ENCODE measurements at regions not wholly inside any gene's neighbourhood (a gene's known extent, or its start where the extent isn't known, plus 50 kb on each side); places are given as distances from the start of the nearest gene placed in this dataset.

GRCh38 chr4:33650036-33650435 lies 2594.3 kb downstream of the ARAP2 start:
- no peaks in the 10 kb centered on the region for H3K4me1 ChIP-seq (ENCODE audit: insufficient read depth, low read length)
- no TSS peak for BruUV-seq (replicated peaks)
- TF ChIP-seq EZH2 (IDR thresholded peaks at IDR 0.05; ENCODE audit: low read length, unreplicated experiment): no peak
- no peak overlapping the region for H3K4me3 ChIP-seq (ENCODE audit: low read length)
- ATAC-seq (no peak), DNase-seq (no peak)
- no peak overlapping the region for H3K4me2 ChIP-seq (ENCODE audit: low read length)
- no peak overlapping the region for H3K9ac ChIP-seq (ENCODE audit: low read length)
- CTCF ChIA-PET: no interaction called here
- H3K27ac ChIP-seq (ENCODE audit: low read length): no peak overlapping the region
- no peaks in the 10 kb centered on the region for H3K27me3 ChIP-seq (ENCODE audit: low read length)
- H4K20me1 ChIP-seq (ENCODE audit: low read length): no peaks in the 10 kb centered on the region
- no peaks in the 10 kb centered on the region for H3K36me3 ChIP-seq (ENCODE audit: low read depth, low read length)
- H2AFZ ChIP-seq (ENCODE audit: low read length): no peak overlapping the region
- POLR2A ChIA-PET (ENCODE audit: unreplicated experiment): no interaction called here
- H3K9me2 ChIP-seq (replicated peaks; ENCODE audit: low read length): no peaks in the 10 kb centered on the region
- H3K9me3 ChIP-seq (ENCODE audit: low read length): no peaks in the 10 kb centered on the region
- intact Hi-C loops (cut with micrococcal nuclease): no loop called here
- no peaks in the 10 kb centered on the region for H3F3A ChIP-seq (ENCODE audit: low read length, unreplicated experiment)
- H3K79me2 ChIP-seq (ENCODE audit: low read length): no peaks in the 10 kb centered on the region

GRCh38 chr4:33658971-33659370 lies 2585.3 kb downstream of the ARAP2 start:
- Histone ChIP-seq H2AFZ (ENCODE audit: low read length) (no peak overlapping the region), H3K4me1 (ENCODE audit: insufficient read depth, low read length) (no peaks in the 10 kb centered on the region), H3K9ac (ENCODE audit: low read length) (no peak overlapping the region), H3K36me3 (ENCODE audit: low read depth, low read length) (no peaks in the 10 kb centered on the region), H3K4me2 (ENCODE audit: low read length) (no peak overlapping the region), H3F3A (ENCODE audit: low read length, unreplicated experiment) (no peaks in the 10 kb centered on the region), H3K9me3 (ENCODE audit: low read length) (no peaks in the 10 kb centered on the region), H4K20me1 (ENCODE audit: low read length) (no peaks in the 10 kb centered on the region), H3K27ac (ENCODE audit: low read length) (no peak overlapping the region), H3K27me3 (ENCODE audit: low read length) (no peaks in the 10 kb centered on the region), H3K4me3 (ENCODE audit: low read length) (no peak overlapping the region), H3K9me2 (replicated peaks; ENCODE audit: low read length) (no peaks in the 10 kb centered on the region), H3K79me2 (ENCODE audit: low read length) (no peaks in the 10 kb centered on the region)
- TF ChIP-seq EZH2phosphoT487 (IDR thresholded peaks at IDR 0.05; ENCODE audit: borderline replicate concordance, low read length) (no peak), CTCF (conservative IDR thresholded peaks at IDR 0.05; ENCODE audit: low read depth, low read length) (no peak), EZH2 (IDR thresholded peaks at IDR 0.05; ENCODE audit: low read length, unreplicated experiment) (no peak)
- ChIA-PET CTCF (interaction anchor here (0.9 kb wide), 1 partner anchor 11 kb away, joined by 3 read pairs; no protein-coding TSS in a partner anchor), POLR2A (ENCODE audit: unreplicated experiment) (no interaction called here)
- BruUV-seq (replicated peaks): no TSS peak
- intact Hi-C loops (cut with micrococcal nuclease): no loop called here
- ATAC-seq: no peak
- DNase-seq: no peak

- ChIA-PET CTCF (no interaction called here), POLR2A (ENCODE audit: unreplicated experiment) (no interaction called here)
- Histone ChIP-seq H3K9ac (ENCODE audit: low read length) (no peak overlapping the region), H3K79me2 (ENCODE audit: low read length) (no peaks in the 10 kb centered on the region), H3K36me3 (ENCODE audit: low read depth, low read length) (no peaks in the 10 kb centered on the region), H4K20me1 (ENCODE audit: low read length) (no peaks in the 10 kb centered on the region), H3F3A (ENCODE audit: low read length, unreplicated experiment) (no peaks in the 10 kb centered on the region), H3K27me3 (ENCODE audit: low read length) (no peaks in the 10 kb centered on the region), H3K4me2 (ENCODE audit: low read length) (no peak overlapping the region), H3K27ac (ENCODE audit: low read length) (no peak overlapping the region), H3K4me3 (ENCODE audit: low read length) (no peak overlapping the region), H2AFZ (ENCODE audit: low read length) (no peak overlapping the region), H3K9me2 (replicated peaks; ENCODE audit: low read length) (no peaks in the 10 kb centered on the region), H3K9me3 (ENCODE audit: low read length) (no peaks in the 10 kb centered on the region), H3K4me1 (ENCODE audit: insufficient read depth, low read length) (no peaks in the 10 kb centered on the region)
- intact Hi-C loops (cut with micrococcal nuclease): no loop called here
- TF ChIP-seq CTCF (conservative IDR thresholded peaks at IDR 0.05; ENCODE audit: low read depth, low read length) (no peak), EZH2 (IDR thresholded peaks at IDR 0.05; ENCODE audit: low read length, unreplicated experiment) (no peak), EZH2phosphoT487 (IDR thresholded peaks at IDR 0.05; ENCODE audit: borderline replicate concordance, low read length) (no peak)
- DNase-seq: no peak
- no peak for ATAC-seq
- no TSS peak for BruUV-seq (replicated peaks)
These were observed 2582.7 kb downstream of the ARAP2 start for GRCh38 chr4:33661636-33662035.
